RWPE1 (cell line): ENCODE measurements at regions not wholly inside any gene's neighbourhood (a gene's known extent, or its start where the extent isn't known, plus 50 kb on each side); places are given as distances from the start of the nearest gene placed in this dataset.

Experiments
- CTCF ChIA-PET: fragments of 350-600 bp; sonication (Branson Sonifier 250); formaldehyde crosslinking; extraction: SDS; loops from one replicate; lab custom pipeline; 2021; lab: Yijun Ruan, JAX
- POLR2A ChIA-PET: fragments of 400-600 bp; formaldehyde crosslinking; extraction: SDS; loops from one replicate; lab custom pipeline; 2020; ENCODE audit warnings: antibody characterized with exemption; ENCODE audit not compliant: low non-redundant PET; lab: Yijun Ruan, JAX
- DNase-seq: peaks from one replicate; pipeline ENCODE4 v3.0.0; 2012; ENCODE audit warnings: low spot score
- H3K27ac ChIP-seq: fragments of 450-650 bp; 2 replicates; pipeline ENCODE4 v1.5.1; 2017
- CTCF ChIP-seq: fragments of 450-650 bp; conservative IDR thresholded peaks from 2 replicates; pipeline ENCODE4 v1.5.1; 2017; ENCODE audit warnings: low read depth, mild to moderate bottlenecking

GRCh38 chr5:54757541-54757940, 227.9 kb downstream of the ESM1 start:
- ChIA-PET POLR2A (no interaction called here), CTCF (interaction anchor here (0.6 to 1.0 kb wide), 3 partner anchors 10 to 46 kb away, joined by 3 to 6 read pairs (median 4); no protein-coding TSS in a partner anchor)
- no peak overlapping the region for H3K27ac ChIP-seq
- no peak for DNase-seq
- no peak for TF ChIP-seq CTCF

- H3K27ac ChIP-seq = no peak overlapping the region
- no peak for DNase-seq
- no peak for TF ChIP-seq CTCF
- CTCF ChIA-PET = interaction anchor here (0.6 to 1.0 kb wide), 3 partner anchors 14 to 222 kb away, joined by 3 to 6 read pairs (median 3); no protein-coding TSS in a partner anchor
- POLR2A ChIA-PET = no interaction called here
Observed at GRCh38 chr5:54756796-54757402, 228.5 kb downstream of the ESM1 start.

- no peak for DNase-seq
- no peak for TF ChIP-seq CTCF
- CTCF ChIA-PET = interaction anchor here (0.8 to 1.0 kb wide), 2 partner anchors 13 to 221 kb away, joined by 3 read pairs; no protein-coding TSS in a partner anchor
- POLR2A ChIA-PET = no interaction called here
- no peak overlapping the region for H3K27ac ChIP-seq
Observed at GRCh38 chr5:54756301-54756700, 229.1 kb downstream of the ESM1 start.

GRCh38 chr5:54754878-54755277, 230.5 kb downstream of the ESM1 start:
- TF ChIP-seq CTCF = no peak
- POLR2A ChIA-PET = no interaction called here
- CTCF ChIA-PET = no interaction called here
- H3K27ac ChIP-seq = no peak overlapping the region
- DNase-seq = no peak

- ChIA-PET CTCF (interaction anchor here (0.8 kb wide), 1 partner anchor 211 kb away, joined by 3 read pairs; no protein-coding TSS in a partner anchor), POLR2A (no interaction called here)
- no peak overlapping the region for H3K27ac ChIP-seq
- no peak for DNase-seq
- no peak for TF ChIP-seq CTCF
Observed at GRCh38 chr5:54754420-54754819, 231.0 kb downstream of the ESM1 start.

GRCh38 chr5:54753753-54754152, 231.6 kb downstream of the ESM1 start:
- ChIA-PET CTCF (interaction anchor here (0.7 to 0.8 kb wide), 2 partner anchors 212 to 1272 kb away, joined by 3 to 4 read pairs; no protein-coding TSS in a partner anchor), POLR2A (interaction anchor here (0.6 kb wide), 1 partner anchor 195 kb away, joined by 4 read pairs; no protein-coding TSS in a partner anchor)
- H3K27ac ChIP-seq = no peak overlapping the region
- TF ChIP-seq CTCF = no peak
- DNase-seq = no peak
